OCI-M2 (cell line): ENCODE measurements at regions not wholly inside any gene's neighbourhood (a gene's known extent, or its start where the extent isn't known, plus 50 kb on each side); places are given as distances from the start of the nearest gene placed in this dataset.

Source experiments
- DNase-seq: peaks from one replicate; lab custom pipeline; 2025; ENCODE audit not compliant: unreplicated experiment; lab: John Stamatoyannopoulos, UW

DNA sequence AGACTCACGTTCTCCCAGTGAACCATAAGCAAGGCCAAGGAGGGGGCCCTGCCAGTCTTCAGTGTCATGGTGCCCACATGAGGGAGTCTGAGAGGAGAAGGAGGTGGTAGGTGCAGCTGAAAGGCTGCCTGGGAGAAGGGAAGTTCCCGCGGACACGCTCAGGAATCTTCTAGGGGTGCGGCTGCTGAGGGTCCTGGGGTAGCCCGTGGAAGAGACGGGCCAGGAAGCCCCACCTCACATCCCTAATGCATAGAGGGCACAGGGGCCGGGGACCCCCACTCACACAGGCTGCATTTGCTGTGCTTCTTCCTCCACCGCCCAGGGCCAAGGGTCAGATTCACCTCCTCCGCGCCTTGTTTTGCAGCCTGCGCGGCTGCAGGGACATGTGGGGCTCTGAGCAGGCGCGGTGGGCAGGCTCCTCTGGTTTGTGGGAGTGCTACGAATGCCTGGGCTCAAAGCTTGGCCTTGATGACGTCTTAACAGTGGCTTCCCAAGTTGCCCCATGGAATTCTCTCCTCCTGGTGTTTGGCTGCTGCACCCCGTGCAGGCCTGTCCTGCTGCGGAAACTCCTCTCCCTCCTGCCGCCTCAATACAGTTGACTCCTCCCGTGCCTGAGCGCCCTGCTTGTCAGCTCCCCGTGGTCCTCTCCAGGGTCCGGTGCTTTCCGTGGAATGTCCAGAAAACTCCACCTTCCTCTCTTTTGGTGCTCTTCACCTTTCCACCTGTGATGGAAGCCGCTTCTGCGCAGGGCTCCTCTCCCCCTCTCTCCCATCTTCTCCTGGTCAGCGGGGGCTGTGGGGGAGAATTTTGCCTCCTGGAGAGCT, 95.7 kb downstream of the VAPA start:
- DNase-seq, result no peak

GRCh38 chr18:10010611-10011015, 96.8 kb downstream of the VAPA start:
- DNase-seq, result no peak

GRCh38 chr18:10011061-10011460, 97.2 kb downstream of the VAPA start:
- no peak for DNase-seq

DNA sequence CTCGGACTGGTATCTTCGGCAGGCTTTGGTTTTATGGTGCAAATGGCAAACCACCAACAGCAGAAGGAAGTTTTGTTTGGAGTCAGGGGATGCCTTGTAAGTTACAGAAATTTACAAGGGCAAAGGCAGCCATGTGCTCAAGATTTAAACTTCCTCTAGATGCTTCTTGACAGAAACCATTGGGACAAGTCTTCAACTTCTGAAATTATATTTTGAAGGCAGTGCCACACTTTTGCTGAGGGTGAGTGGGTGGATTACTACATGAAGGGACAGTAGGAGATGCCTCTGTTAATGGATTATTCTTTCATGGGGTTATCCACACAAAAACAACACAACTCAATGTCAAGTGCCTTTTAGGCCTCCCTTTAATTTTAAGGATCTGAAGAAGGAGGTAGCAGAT, 97.9 kb downstream of the VAPA start:
- no peak for DNase-seq

GRCh38 chr18:10012526-10012925, 98.7 kb downstream of the VAPA start:
- DNase-seq, result no peak

- DNase-seq, result no peak
These were observed 100.1 kb downstream of the VAPA start for GRCh38 chr18:10013621-10014543.

DNA sequence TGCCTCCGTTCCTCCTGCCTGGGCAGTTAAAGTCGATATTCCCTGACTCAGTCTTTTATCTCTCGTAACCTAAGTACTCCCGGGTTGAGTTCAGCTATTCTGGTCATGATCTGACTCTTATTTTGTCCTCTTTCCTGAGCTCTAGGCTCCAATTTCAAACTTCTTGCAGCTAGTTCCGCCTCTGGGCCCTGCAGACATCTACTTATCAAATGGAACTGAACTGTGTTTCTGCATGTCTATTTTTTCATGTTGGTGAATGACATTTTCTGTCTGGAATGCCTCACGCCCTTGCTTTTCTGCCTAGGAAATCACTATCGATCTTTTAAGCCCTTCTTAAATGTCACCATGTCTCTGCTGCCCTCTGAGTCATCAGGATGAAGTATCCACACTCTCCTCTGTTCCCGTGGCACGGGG, 101.5 kb downstream of the VAPA start:
- peak; percentile 9 for DNase-seq

GRCh38 chr18:10015941-10016819, 102.4 kb downstream of the VAPA start:
- no peak for DNase-seq

DNA sequence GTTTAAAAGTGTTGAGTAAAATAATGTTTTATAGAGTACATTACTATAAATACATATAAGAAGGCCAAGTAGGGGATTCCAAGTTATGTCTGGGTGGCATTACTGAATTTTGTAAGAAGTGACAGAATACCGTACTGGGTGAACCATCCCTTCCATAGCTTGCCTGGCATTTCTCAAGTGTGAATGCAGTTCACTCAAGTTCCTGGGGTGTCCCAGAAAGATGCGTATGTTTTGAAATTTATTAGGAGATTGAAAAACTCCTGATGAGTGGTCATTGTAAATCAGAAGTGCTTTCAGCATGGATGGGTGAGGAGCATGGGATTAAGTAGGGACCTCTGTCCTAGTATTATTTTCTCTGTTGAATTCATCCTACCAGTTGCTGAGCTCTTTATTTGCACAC, 103.2 kb downstream of the VAPA start:
- DNase-seq, result no peak

GRCh38 chr18:10018289-10018688, 104.5 kb downstream of the VAPA start:
- no peak for DNase-seq

- DNase-seq, result no peak
These were observed 106.4 kb downstream of the VAPA start for GRCh38 chr18:10020171-10020570.

- no peak for DNase-seq
These were observed 108.5 kb downstream of the VAPA start for GRCh38 chr18:10022365-10022764.

DNA sequence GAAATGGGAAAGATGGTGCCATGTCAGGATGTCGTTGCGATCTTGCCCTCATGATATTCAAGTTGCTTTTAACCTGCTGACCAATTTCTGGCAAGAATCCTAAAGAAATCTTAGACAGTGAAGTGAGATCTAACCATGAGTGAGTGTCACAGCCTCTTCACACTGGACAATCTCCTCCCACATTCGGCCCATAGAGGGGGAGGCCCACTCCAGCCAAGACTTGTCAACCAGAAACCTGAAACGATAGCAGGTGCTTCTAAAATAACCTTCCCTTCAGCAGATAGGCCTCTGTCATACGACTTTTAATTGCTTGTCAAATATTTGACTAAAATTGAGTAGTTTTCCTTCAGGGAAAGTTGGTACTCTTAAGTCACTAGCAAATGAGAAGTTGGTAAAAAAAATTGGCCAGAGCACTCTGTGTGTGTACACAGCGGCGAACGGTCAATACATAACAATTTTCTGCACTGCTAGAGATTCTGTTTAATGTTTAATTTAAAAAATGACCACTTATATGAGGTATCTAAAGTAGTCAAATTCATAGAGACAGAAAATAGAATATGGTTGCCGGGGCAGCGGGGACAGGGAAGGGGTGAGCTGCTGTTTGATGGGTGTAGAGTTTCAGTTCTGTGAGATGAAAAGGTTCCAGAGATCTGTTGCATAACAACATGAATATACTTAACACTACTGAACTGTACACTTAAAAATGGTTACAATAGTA, 110.2 kb downstream of the VAPA start:
- DNase-seq, result no peak

DNA sequence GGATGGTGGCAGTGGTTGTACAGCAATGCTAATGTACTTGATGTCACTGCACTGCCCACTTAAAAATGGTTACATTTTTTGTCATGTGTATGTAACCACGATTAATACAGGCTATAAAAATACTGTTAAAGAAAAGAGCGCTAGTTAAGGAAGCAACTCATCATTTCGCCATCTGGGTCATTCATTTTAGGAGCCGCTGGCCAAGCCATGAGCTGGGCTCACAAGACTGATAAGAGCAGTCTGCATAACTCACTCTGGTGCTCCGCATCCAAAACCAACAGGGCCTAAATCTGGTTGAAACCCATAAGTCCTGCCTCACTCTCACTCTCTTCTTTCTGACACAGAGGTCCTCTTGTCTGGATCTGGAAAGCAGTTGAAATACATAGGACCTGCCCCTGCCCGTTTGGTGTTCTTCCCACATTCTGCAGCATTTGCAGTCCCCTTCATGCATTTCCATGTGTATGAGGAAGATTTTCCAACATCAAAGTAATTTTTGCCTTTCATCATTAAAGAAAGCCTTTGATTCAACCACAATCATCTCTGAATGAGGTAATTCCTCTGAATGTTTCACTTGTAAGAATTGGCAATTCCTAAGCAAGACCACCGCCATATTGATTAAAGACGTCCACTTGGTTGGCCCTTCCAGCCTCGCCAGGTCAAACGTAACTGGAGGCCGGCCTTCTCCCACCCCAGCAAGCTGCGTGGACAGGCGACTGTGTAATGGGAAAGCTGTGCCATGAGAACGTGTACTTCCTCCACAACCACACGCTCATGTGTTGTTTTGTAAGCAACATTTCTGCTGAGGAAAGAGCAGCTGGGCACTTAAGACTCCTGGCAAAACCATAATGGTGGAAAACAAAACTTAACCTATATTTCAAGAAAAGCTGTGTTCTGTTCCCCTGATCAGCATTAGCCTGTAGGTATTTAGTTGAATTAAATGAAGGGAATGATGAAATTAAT, 112.2 kb downstream of the VAPA start:
- no peak for DNase-seq

DNA sequence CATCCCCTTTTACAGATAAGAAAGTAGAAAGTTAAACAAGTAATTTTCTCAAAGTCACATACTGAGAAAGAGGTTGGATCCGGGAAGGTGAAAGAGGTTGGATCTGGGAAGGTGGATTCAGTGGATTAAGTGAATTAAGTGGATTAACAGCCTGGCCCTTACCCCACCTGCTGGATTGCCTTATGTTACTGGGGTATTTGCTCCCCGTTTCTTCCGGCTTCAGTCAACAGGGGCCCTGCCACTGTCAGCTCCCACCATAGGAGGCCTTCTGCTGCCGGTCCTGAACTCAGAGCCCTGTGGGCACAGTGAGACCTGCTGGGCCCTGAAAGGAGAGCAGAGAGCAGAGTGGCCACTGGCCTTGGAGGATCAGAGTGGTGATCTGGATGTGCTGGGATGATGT, 113.2 kb downstream of the VAPA start:
- no peak for DNase-seq

- no peak for DNase-seq
These were observed 113.6 kb downstream of the VAPA start for GRCh38 chr18:10027461-10027860.

DNA sequence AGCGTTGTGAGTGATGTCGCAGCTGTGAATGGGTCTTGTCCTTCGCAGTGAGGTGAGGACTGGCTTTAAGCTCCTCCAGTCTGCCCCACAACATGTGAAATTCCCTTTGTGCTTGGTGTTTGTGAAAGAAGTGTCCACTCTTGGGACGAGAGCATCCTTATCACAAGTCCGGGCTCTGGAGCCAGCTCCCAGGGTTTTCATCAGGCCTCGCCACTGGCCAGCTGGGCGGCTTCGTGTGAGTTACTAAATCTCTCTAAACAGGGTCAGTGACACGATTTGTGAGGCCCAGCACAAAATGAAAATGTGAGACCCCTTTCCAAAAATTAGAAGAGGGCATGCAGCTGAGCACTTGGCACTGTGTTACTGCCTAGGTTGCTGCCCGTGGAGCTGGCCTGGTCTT, 115.9 kb downstream of the VAPA start:
- no peak for DNase-seq

DNA sequence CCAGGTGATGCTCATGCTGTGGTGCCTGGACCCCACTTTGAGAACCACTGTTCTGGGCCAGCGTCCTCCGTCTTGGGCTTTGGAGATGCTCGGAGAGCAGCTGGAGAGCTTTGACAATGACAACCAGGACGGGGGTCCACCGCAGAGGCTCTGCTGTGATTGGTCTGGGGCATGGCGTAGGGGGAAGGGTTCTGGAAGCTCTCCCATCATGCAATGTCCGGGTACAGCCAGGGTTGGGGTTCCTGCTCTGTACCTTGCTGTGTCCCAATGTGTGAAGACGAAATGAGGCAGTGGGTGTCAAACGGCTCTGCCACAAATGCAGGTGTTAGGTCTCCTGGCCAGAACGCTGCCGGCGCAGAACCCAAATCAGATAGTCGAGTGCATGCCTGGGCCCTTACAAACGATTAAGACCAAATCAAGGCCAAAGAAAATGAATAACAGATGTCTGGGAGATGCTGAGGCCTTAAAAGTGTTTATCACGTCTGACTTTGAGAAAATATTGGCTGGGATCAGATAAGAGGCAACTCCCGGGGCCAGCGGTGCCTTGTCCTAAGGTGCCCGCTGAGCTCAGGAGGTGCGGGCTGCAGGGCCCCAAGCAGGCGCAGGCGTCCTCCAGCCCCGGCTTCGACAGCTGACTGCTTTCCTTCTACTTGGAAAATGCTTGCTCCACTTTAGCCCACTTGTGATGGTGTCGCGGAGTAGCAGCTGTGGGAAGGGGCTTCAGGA, 117.2 kb downstream of the VAPA start:
- no peak for DNase-seq
